ENCODE measurements at regions not wholly inside any gene's neighbourhood (a gene's known extent, or its start where the extent isn't known, plus 50 kb on each side); places are given as distances from the start of the nearest gene placed in this dataset.

- peaks cover 0 to 17% (median 2%) of the 10 kb centered on the region in 8 donors for H3K9me3 ChIP-seq
- H3K36me3 ChIP-seq = no peaks in the 10 kb centered on the region
- WGBS, 5 donors = 57 to 77% (median 74%) methylated on average over 8 of the region's 8 CpGs
- no peak overlapping the region for H3K27ac ChIP-seq
- intact Hi-C loops (cut with DNase I; ENCODE audit: low total_unique reads) = no loop called here
- H3K4me3 ChIP-seq = no peak overlapping the region
- no peak for DNase-seq
- H3K4me1 ChIP-seq = peaks cover 0 to 7% (median 5%) of the 10 kb centered on the region in 6 donors
- TF ChIP-seq POLR2A (IDR thresholded peaks at IDR 0.05) = no peak
- H3K27me3 ChIP-seq (replicated peaks in 1 of 7) = peaks cover 0 to 18% (median 9%) of the 10 kb centered on the region in 7 donors
Observed at GRCh38 chr18:77647472-77647871, 397.8 kb downstream of the GALR1 start.

DNA sequence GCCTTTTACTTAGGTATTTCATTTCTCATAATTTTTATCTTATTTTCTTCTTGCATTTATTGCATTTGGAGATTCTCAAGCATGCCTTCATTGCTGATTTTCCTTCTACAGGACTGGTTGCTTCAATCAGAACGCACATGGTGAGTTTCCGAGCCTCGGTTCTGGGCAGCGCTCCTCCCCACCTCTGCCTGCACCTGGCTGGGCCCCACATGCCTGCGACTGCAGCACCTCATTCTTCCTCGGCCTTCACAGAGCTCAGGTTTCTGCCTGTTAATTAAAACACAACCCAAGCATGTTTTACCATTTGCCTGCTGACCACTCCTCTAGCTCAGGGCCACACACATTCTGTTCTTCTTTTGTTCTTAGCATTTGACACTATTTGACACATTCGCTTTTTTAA is 398.8 kb downstream of the GALR1 start:
- peaks cover 0 to 18% (median 9%) of the 10 kb centered on the region in 7 donors for H3K27me3 ChIP-seq (replicated peaks in 1 of 7)
- intact Hi-C loops (cut with DNase I; ENCODE audit: low total_unique reads) = no loop called here
- H3K36me3 ChIP-seq = no peaks in the 10 kb centered on the region
- H3K9me3 ChIP-seq = peaks cover 0 to 17% (median 0%) of the 10 kb centered on the region in 8 donors
- H3K4me1 ChIP-seq = peaks cover 0 to 7% (median 5%) of the 10 kb centered on the region in 6 donors
- TF ChIP-seq POLR2AphosphoS5 (IDR thresholded peaks at IDR 0.05) (no peak), POLR2A (IDR thresholded peaks at IDR 0.05) (no peak), CTCF (IDR thresholded peaks at IDR 0.05 in 8 of 11, conservative IDR thresholded peaks at IDR 0.05 in 3 of 11) (no peak)
- H3K27ac ChIP-seq = no peak overlapping the region
- 76 to 86% (median 80%) methylated on average over 7 of the region's 7 CpGs for WGBS, 5 donors
- no peak overlapping the region for H3K4me3 ChIP-seq
- DNase-seq = no peak

GRCh38 chr18:77650799-77651385 is 401.2 kb downstream of the GALR1 start:
- Histone ChIP-seq H3K27ac (no peak overlapping the region), H3K36me3 (no peaks in the 10 kb centered on the region), H3K9me3 (peaks cover 0 to 8% (median 0%) of the 10 kb centered on the region in 8 donors), H3K27me3 (replicated peaks in 1 of 7) (peaks cover 0 to 31% (median 9%) of the 10 kb centered on the region in 7 donors), H3K4me3 (no peak overlapping the region), H3K4me1 (peaks cover 0 to 7% (median 5%) of the 10 kb centered on the region in 6 donors)
- intact Hi-C loops (cut with DNase I; ENCODE audit: low total_unique reads) = no loop called here
- DNase-seq = peak; percentile 89
- TF ChIP-seq POLR2AphosphoS5 (IDR thresholded peaks at IDR 0.05) (peak in 1 of 3 donors; percentile 55), POLR2A (IDR thresholded peaks at IDR 0.05) (no peak), CTCF (IDR thresholded peaks at IDR 0.05 in 8 of 11, conservative IDR thresholded peaks at IDR 0.05 in 3 of 11) (peak; percentile 51 to 94 (median 85))
- WGBS, 5 donors = 10 to 11% (median 10%) methylated on average over 28 of the region's 28 CpGs

DNA sequence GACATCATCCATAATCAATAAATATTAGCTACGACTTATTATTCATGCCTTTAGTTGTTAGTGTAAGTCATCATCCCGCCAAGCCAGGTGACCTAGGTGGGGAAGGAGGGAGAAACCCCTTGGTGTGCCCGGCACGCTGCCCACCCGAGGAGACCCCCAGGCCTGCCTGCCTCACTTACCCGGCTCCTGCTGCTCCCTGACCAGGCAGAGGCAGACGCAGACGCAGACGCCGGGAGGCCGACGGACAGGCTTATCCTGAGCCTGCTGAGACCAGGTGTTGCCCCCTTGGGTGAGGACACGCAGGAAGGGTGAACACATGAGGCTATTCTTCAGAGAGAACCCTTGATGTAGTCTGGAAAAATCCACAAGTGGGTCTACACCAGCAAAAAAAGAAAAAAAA is 401.8 kb downstream of the GALR1 start:
- H3K27me3 ChIP-seq (replicated peaks in 1 of 7) = peaks cover 0 to 31% (median 9%) of the 10 kb centered on the region in 7 donors
- H3K4me3 ChIP-seq = no peak overlapping the region
- no peak for DNase-seq
- no peak overlapping the region for H3K27ac ChIP-seq
- H3K4me1 ChIP-seq = peaks cover 0 to 7% (median 5%) of the 10 kb centered on the region in 6 donors
- WGBS, 5 donors = 82 to 90% (median 85%) methylated on average over 13 of the region's 13 CpGs
- TF ChIP-seq POLR2A (IDR thresholded peaks at IDR 0.05) (no peak), CTCF (IDR thresholded peaks at IDR 0.05 in 8 of 11, conservative IDR thresholded peaks at IDR 0.05 in 3 of 11) (no peak), POLR2AphosphoS5 (IDR thresholded peaks at IDR 0.05) (no peak)
- intact Hi-C loops (cut with DNase I; ENCODE audit: low total_unique reads) = no loop called here
- peaks cover 0 to 3% (median 0%) of the 10 kb centered on the region in 8 donors for H3K9me3 ChIP-seq
- H3K36me3 ChIP-seq = no peaks in the 10 kb centered on the region

Measured in spleen (tissue), 11 donors.